ENCODE measurements at regions not wholly inside any gene's neighbourhood (a gene's known extent, or its start where the extent isn't known, plus 50 kb on each side); places are given as distances from the start of the nearest gene placed in this dataset.
"Not testable (repeated sequence)": the region's sequence is repeated elsewhere in the genome, so short reads cannot be mapped to it uniquely, and the experiment has no call there.

- no peaks in the 10 kb centered on the region for H3K36me3 Mint-ChIP-seq
- no peak for ATAC-seq (replicated peaks)
- H3K27me3 Mint-ChIP-seq, result no peaks in the 10 kb centered on the region
- H3K9me3 Mint-ChIP-seq, result peaks cover 0 to 2% of the 10 kb centered on the region in 2 donors
- H3K4me1 Mint-ChIP-seq, result no peaks in the 10 kb centered on the region
- H3K4me3 Mint-ChIP-seq, result no peak overlapping the region
- DNase-seq, result no peak
- H3K27ac Mint-ChIP-seq, result no peak overlapping the region
Observed at GRCh38 chr5:168101352-168101751, 190.1 kb upstream of the WWC1 start.

- H3K4me3 Mint-ChIP-seq, H3K27ac Mint-ChIP-seq: not testable (repeated sequence)
Observed at GRCh38 chr5:168103018-168103417, 188.4 kb upstream of the WWC1 start.

GRCh38 chr5:168104350-168104749 lies 187.1 kb upstream of the WWC1 start:
- Mint-ChIP-seq H3K27me3 (no peaks in the 10 kb centered on the region), H3K9me3 (peaks cover 0 to 2% of the 10 kb centered on the region in 2 donors), H3K4me1 (no peaks in the 10 kb centered on the region), H3K4me3 (no peak overlapping the region), H3K36me3 (no peaks in the 10 kb centered on the region), H3K27ac (no peak overlapping the region)
- no peak for ATAC-seq (replicated peaks)
- no peak for DNase-seq

More at GRCh38 chr5:168103018-168103417, 188.4 kb upstream of the WWC1 start:
- ATAC-seq (replicated peaks); H3K36me3 Mint-ChIP-seq; DNase-seq; H3K9me3 Mint-ChIP-seq; H3K27me3 Mint-ChIP-seq; H3K4me1 Mint-ChIP-seq: not testable (repeated sequence)

- no peak for ATAC-seq (replicated peaks)
- H3K27me3 Mint-ChIP-seq, result no peaks in the 10 kb centered on the region
- no peak overlapping the region for H3K27ac Mint-ChIP-seq
Observed at GRCh38 chr5:168104811-168105481, 186.5 kb upstream of the WWC1 start.

GRCh38 chr5:168106008-168106761 lies 185.3 kb upstream of the WWC1 start:
- no peaks in the 10 kb centered on the region for H3K4me1 Mint-ChIP-seq
- no peak for DNase-seq
- no peak overlapping the region for H3K4me3 Mint-ChIP-seq
- no peaks in the 10 kb centered on the region for H3K9me3 Mint-ChIP-seq
- no peak overlapping the region for H3K27ac Mint-ChIP-seq
- no peaks in the 10 kb centered on the region for H3K36me3 Mint-ChIP-seq
- ATAC-seq (replicated peaks), result no peak
- peaks cover 0 to 6% of the 10 kb centered on the region in 2 donors for H3K27me3 Mint-ChIP-seq

More at GRCh38 chr5:168104811-168105481, 186.5 kb upstream of the WWC1 start:
- Mint-ChIP-seq H3K9me3 (peaks cover 0 to 2% of the 10 kb centered on the region in 2 donors), H3K4me1 (no peaks in the 10 kb centered on the region), H3K36me3 (no peaks in the 10 kb centered on the region), H3K4me3 (no peak overlapping the region)
- no peak for DNase-seq

GRCh38 chr5:168109441-168109840 lies 182.0 kb upstream of the WWC1 start:
- Mint-ChIP-seq H3K4me1 (no peaks in the 10 kb centered on the region), H3K27ac (no peak overlapping the region), H3K4me3 (no peak overlapping the region), H3K36me3 (no peaks in the 10 kb centered on the region), H3K9me3 (no peaks in the 10 kb centered on the region), H3K27me3 (peaks cover 0 to 12% of the 10 kb centered on the region in 2 donors)
- DNase-seq (no peak), ATAC-seq (replicated peaks) (no peak)

GRCh38 chr5:168110384-168110783 lies 181.1 kb upstream of the WWC1 start:
- Mint-ChIP-seq H3K4me3 (no peak overlapping the region), H3K4me1 (no peaks in the 10 kb centered on the region), H3K36me3 (no peaks in the 10 kb centered on the region), H3K9me3 (peaks cover 0 to 2% of the 10 kb centered on the region in 2 donors), H3K27ac (no peak overlapping the region), H3K27me3 (peaks cover 0 to 12% of the 10 kb centered on the region in 2 donors)
- no peak for DNase-seq
- no peak for ATAC-seq (replicated peaks)

GRCh38 chr5:168110870-168111832 lies 180.3 kb upstream of the WWC1 start:
- Mint-ChIP-seq H3K4me3 (no peak overlapping the region), H3K36me3 (no peaks in the 10 kb centered on the region), H3K9me3 (peaks cover 0 to 2% of the 10 kb centered on the region in 2 donors), H3K27me3 (peaks cover 0 to 12% of the 10 kb centered on the region in 2 donors), H3K4me1 (no peaks in the 10 kb centered on the region), H3K27ac (no peak overlapping the region)
- DNase-seq, result no peak
- ATAC-seq (replicated peaks), result no peak

- H3K9me3 Mint-ChIP-seq, result peaks cover 0 to 2% of the 10 kb centered on the region in 2 donors
- H3K27ac Mint-ChIP-seq, result no peak overlapping the region
- H3K27me3 Mint-ChIP-seq, result peaks cover 0 to 12% of the 10 kb centered on the region in 2 donors
- H3K4me3 Mint-ChIP-seq, result no peak overlapping the region
- no peaks in the 10 kb centered on the region for H3K36me3 Mint-ChIP-seq
- no peaks in the 10 kb centered on the region for H3K4me1 Mint-ChIP-seq
- ATAC-seq (replicated peaks), result peak; percentile 54 to 65
- no peak for DNase-seq
Observed at GRCh38 chr5:168114444-168115017, 176.9 kb upstream of the WWC1 start.

- DNase-seq (no peak), ATAC-seq (replicated peaks) (no peak)
- H3K4me3 Mint-ChIP-seq, result no peak overlapping the region
- peaks cover 0 to 2% of the 10 kb centered on the region in 2 donors for H3K9me3 Mint-ChIP-seq
- no peaks in the 10 kb centered on the region for H3K4me1 Mint-ChIP-seq
- peaks cover 0 to 4% of the 10 kb centered on the region in 2 donors for H3K27me3 Mint-ChIP-seq
- H3K27ac Mint-ChIP-seq, result no peak overlapping the region
- H3K36me3 Mint-ChIP-seq, result no peaks in the 10 kb centered on the region
Observed at GRCh38 chr5:168117469-168117868, 174.0 kb upstream of the WWC1 start.

- Mint-ChIP-seq H3K27me3 (no peaks in the 10 kb centered on the region), H3K4me1 (no peaks in the 10 kb centered on the region), H3K4me3 (no peak overlapping the region), H3K36me3 (no peaks in the 10 kb centered on the region), H3K27ac (no peak overlapping the region), H3K9me3 (peaks cover 0 to 2% of the 10 kb centered on the region in 2 donors)
- DNase-seq (no peak), ATAC-seq (replicated peaks) (no peak)
Observed at GRCh38 chr5:168118042-168118668, 173.3 kb upstream of the WWC1 start.

- no peak for DNase-seq
- no peak overlapping the region for H3K4me3 Mint-ChIP-seq
- H3K9me3 Mint-ChIP-seq, result no peaks in the 10 kb centered on the region
Observed at GRCh38 chr5:168120401-168121137, 170.9 kb upstream of the WWC1 start.

GRCh38 chr5:168121138-168121494 lies 170.3 kb upstream of the WWC1 start:
- Mint-ChIP-seq H3K27ac (no peak overlapping the region), H3K9me3 (no peaks in the 10 kb centered on the region)
- no peak for DNase-seq

More at GRCh38 chr5:168120401-168121137, 170.9 kb upstream of the WWC1 start:
- no peak for ATAC-seq (replicated peaks)
- Mint-ChIP-seq H3K27me3 (no peaks in the 10 kb centered on the region), H3K4me1 (peaks cover 0 to 4% of the 10 kb centered on the region in 2 donors), H3K27ac (no peak overlapping the region), H3K36me3 (no peaks in the 10 kb centered on the region)

More at GRCh38 chr5:168121138-168121494, 170.3 kb upstream of the WWC1 start:
- Mint-ChIP-seq H3K27me3 (no peaks in the 10 kb centered on the region), H3K36me3 (no peaks in the 10 kb centered on the region), H3K4me1 (peaks cover 0 to 4% of the 10 kb centered on the region in 2 donors), H3K4me3 (no peak overlapping the region)
- no peak for ATAC-seq (replicated peaks)

Data from stimulated activated naive B cell treated with anti-CD40 and anti-IgM and Interleukin-4, amounts not matched to agents 10 μg/mL and 1 μg/mL and 100 μg/mL, for 72 hours (primary cell).